Neural cell (in vitro differentiated cells): ENCODE measurements at regions not wholly inside any gene's neighbourhood (a gene's known extent, or its start where the extent isn't known, plus 50 kb on each side); places are given as distances from the start of the nearest gene placed in this dataset.

Experiments
- H2AFZ ChIP-seq: fragments of 200-600, 300-800 bp; sonication (generic), shearing (Covaris generic); 2 replicates; pipeline ENCODE4 v1.6.0; 2014; ENCODE audit warnings: low read depth, mild to moderate bottlenecking, antibody characterized with exemption, low read length, moderate library complexity
- H3F3A ChIP-seq: fragments of 200-600 bp; shearing (Covaris generic); 2 replicates; pipeline ENCODE4 v1.6.1; 2016; ENCODE audit warnings: mild to moderate bottlenecking, moderate library complexity, mixed read lengths, antibody characterized with exemption, low read length; ENCODE audit not compliant: insufficient read depth, poor library complexity, severe bottlenecking
- H3K27ac ChIP-seq: fragments of 200-600, 300-800 bp; sonication (generic), shearing (Covaris generic); 2 replicates; pipeline ENCODE4 v1.5.1; 2014; ENCODE audit warnings: mild to moderate bottlenecking, low read length, moderate library complexity
- H3K27me3 ChIP-seq: fragments of 300-800, 200-600 bp; sonication (generic), shearing (Covaris generic); 2 replicates; pipeline ENCODE4 v1.6.0; 2014; ENCODE audit warnings: mild to moderate bottlenecking, low read depth, low read length, moderate library complexity; ENCODE audit not compliant: insufficient read depth
- H3K36me3 ChIP-seq: fragments of 300-800, 200-600 bp; sonication (generic), shearing (Covaris generic); 2 replicates; pipeline ENCODE4 v1.5.1; 2014; ENCODE audit warnings: mild to moderate bottlenecking, antibody characterized with exemption, low read length, moderate library complexity; ENCODE audit not compliant: insufficient read depth
- H3K4me2 ChIP-seq: fragments of 300-800, 200-600 bp; sonication (generic), shearing (Covaris generic); 2 replicates; pipeline ENCODE4 v1.6.0; 2014; ENCODE audit warnings: mild to moderate bottlenecking, low read length
- H3K4me3 ChIP-seq: fragments of 300-800, 200-600 bp; sonication (generic), shearing (Covaris generic); 2 replicates; pipeline ENCODE4 v1.5.1; 2014; ENCODE audit warnings: mild to moderate bottlenecking, low read length, moderate library complexity
- H3K79me2 ChIP-seq: fragments of 200-600 bp; shearing (Covaris generic); replicated peaks from 2 replicates; pipeline ENCODE4 v1.6.0; 2014; ENCODE audit warnings: mild to moderate bottlenecking, low read length, moderate library complexity; ENCODE audit not compliant: insufficient read depth
- H3K9ac ChIP-seq: fragments of 300-800, 200-600 bp; sonication (generic), shearing (Covaris generic); 2 replicates; pipeline ENCODE4 v1.6.1; 2016; ENCODE audit warnings: mild to moderate bottlenecking, low read length, mixed read lengths
- H3K9me2 ChIP-seq: fragments of 200-600 bp; shearing (Covaris generic); 2 replicates; pipeline ENCODE4 v1.6.1; 2016; ENCODE audit warnings: mild to moderate bottlenecking, low read length, mixed read lengths; ENCODE audit not compliant: insufficient read depth
- H3K9me3 ChIP-seq: fragments of 200-600, 300-800 bp; sonication (generic), shearing (Covaris generic); 2 replicates; pipeline ENCODE4 v1.6.1; 2016; ENCODE audit warnings: mild to moderate bottlenecking, mixed run types, low read length, moderate library complexity, mixed read lengths
- H4K20me1 ChIP-seq: fragments of 200-600 bp; shearing (Covaris generic); 2 replicates; pipeline ENCODE4 v1.6.1; 2016; ENCODE audit warnings: mild to moderate bottlenecking, mixed run types; ENCODE audit not compliant: insufficient read depth
- CTCF ChIP-seq: fragments of 450-650 bp; IDR thresholded peaks from 2 replicates; pipeline ENCODE4 v1.5.1; 2014; ENCODE audit warnings: antibody characterized with exemption, mild to moderate bottlenecking, moderate library complexity; ENCODE audit not compliant: poor library complexity, severe bottlenecking
- EP300 ChIP-seq: fragments of 450-650 bp; conservative IDR thresholded peaks from 2 replicates; pipeline ENCODE4 v1.6.1; 2014; ENCODE audit warnings: antibody characterized with exemption, mild to moderate bottlenecking, moderate library complexity; ENCODE audit not compliant: poor library complexity, severe bottlenecking
- EZH2 ChIP-seq: fragments of 200-600, 300-800 bp; shearing (Covaris generic), sonication (generic); IDR thresholded peaks from 2 replicates; pipeline ENCODE4 v1.6.1; 2014; ENCODE audit warnings: antibody characterized with exemption, low read length, borderline replicate concordance, mild to moderate bottlenecking; ENCODE audit not compliant: insufficient read depth, poor library complexity, severe bottlenecking
- MXI1 ChIP-seq: fragments of 450-650 bp; conservative IDR thresholded peaks from 2 replicates; pipeline ENCODE4 v1.6.1; 2014; ENCODE audit warnings: antibody characterized with exemption, mild to moderate bottlenecking; ENCODE audit not compliant: poor library complexity, severe bottlenecking
- POLR2AphosphoS5 ChIP-seq: IDR thresholded peaks from 2 replicates; pipeline ENCODE4 v1.6.1; 2012
- RAD21 ChIP-seq: fragments of 450-650 bp; conservative IDR thresholded peaks from 2 replicates; pipeline ENCODE4 v1.6.1; 2014; ENCODE audit warnings: antibody characterized with exemption, mild to moderate bottlenecking, moderate library complexity
- REST ChIP-seq: IDR thresholded peaks from 2 replicates; pipeline ENCODE4 v1.6.1; 2012; ENCODE audit warnings: borderline replicate concordance
- SMC3 ChIP-seq: fragments of 450-650 bp; conservative IDR thresholded peaks from 2 replicates; pipeline ENCODE4 v1.6.1; 2014; ENCODE audit warnings: antibody characterized with exemption, mild to moderate bottlenecking, moderate library complexity; ENCODE audit not compliant: poor library complexity
- TAF1 ChIP-seq: IDR thresholded peaks from 2 replicates; pipeline ENCODE4 v1.6.1; 2012; ENCODE audit warnings: low read depth

DNA sequence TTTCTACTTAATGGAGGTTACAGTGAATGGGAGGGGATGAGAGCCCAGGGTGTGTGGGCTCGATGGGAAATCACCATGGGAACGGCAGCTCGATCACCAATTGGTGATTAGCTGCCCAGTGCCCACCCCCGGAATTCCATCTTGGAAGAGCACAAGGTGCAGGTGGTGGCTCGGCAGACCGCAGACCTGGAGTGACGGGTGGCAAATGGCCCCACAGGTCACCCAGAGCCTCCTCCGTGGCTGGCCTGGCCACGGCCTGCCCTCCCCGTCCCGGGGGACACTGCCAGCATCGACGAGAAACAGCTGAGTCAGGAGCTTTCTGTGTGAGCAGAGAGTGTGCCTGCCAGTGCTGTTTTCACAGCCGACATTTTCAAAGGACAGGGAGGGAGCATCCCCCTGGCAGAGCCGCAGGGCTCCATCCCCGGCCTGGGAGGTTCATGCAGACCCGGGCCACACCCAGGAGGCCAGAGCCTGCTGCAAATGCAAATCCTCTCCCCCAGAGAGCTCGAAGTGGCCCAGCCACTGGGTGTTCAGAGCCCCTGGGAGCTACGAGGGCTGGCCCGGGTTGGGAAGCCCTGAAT, 176.4 kb upstream of the MYT1L start:
- no peak overlapping the region for H3K4me3 ChIP-seq

GRCh38 chr2:2506536-2506935, 175.5 kb upstream of the MYT1L start:
- Histone ChIP-seq H3K4me2 (no peak overlapping the region), H3K9ac (no peak overlapping the region), H3K79me2 (no peaks in the 10 kb centered on the region), H2AFZ (no peak overlapping the region), H3F3A (no peaks in the 10 kb centered on the region), H3K27ac (no peak overlapping the region), H3K9me3 (no peaks in the 10 kb centered on the region), H4K20me1 (no peaks in the 10 kb centered on the region), H3K36me3 (no peaks in the 10 kb centered on the region), H3K4me3 (no peak overlapping the region), H3K9me2 (no peaks in the 10 kb centered on the region), H3K27me3 (no peaks in the 10 kb centered on the region)
- TF ChIP-seq EZH2: no peak
- no peak for TF ChIP-seq RAD21
- no peak for TF ChIP-seq MXI1
- TF ChIP-seq POLR2AphosphoS5: no peak
- no peak for TF ChIP-seq REST
- no peak for TF ChIP-seq CTCF

More for the DNA sequence above, 176.4 kb upstream of the MYT1L start:
- Histone ChIP-seq H3F3A (no peaks in the 10 kb centered on the region), H3K27ac (no peak overlapping the region), H3K79me2 (no peaks in the 10 kb centered on the region), H3K36me3 (no peaks in the 10 kb centered on the region), H3K27me3 (no peaks in the 10 kb centered on the region), H3K4me2 (no peak overlapping the region), H3K9me2 (no peaks in the 10 kb centered on the region), H3K9me3 (no peaks in the 10 kb centered on the region), H4K20me1 (no peaks in the 10 kb centered on the region), H3K9ac (no peak overlapping the region), H2AFZ (no peak overlapping the region)
- TF ChIP-seq REST: no peak
- TF ChIP-seq CTCF: no peak
- TF ChIP-seq SMC3: no peak
- no peak for TF ChIP-seq POLR2AphosphoS5
- no peak for TF ChIP-seq MXI1
- TF ChIP-seq TAF1: no peak
- no peak for TF ChIP-seq EZH2
- TF ChIP-seq RAD21: no peak
- no peak for TF ChIP-seq EP300
